ENCODE measurements at regions not wholly inside any gene's neighbourhood (a gene's known extent, or its start where the extent isn't known, plus 50 kb on each side); places are given as distances from the start of the nearest gene placed in this dataset.

DNA sequence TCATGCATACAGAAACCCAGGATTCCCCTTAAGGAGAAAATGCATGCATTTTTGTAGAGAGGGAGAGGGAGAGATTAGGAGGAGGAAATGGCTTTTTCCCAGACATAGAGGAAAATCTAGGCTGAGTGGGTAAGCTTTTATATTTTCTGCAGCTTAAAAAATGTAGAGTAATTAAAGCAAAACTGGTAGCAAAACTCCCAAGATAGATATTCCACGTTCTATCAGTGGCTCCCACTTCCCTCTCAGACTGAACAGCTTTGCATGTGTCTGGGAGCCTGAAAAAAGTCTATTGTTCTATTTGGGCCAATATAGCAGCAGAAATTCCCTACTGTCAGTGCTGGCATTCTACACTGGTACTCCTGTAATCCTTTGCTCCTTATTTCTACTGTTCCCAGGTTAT, 110.8 kb upstream of the CADPS start:
- TF ChIP-seq, protein P1, sequence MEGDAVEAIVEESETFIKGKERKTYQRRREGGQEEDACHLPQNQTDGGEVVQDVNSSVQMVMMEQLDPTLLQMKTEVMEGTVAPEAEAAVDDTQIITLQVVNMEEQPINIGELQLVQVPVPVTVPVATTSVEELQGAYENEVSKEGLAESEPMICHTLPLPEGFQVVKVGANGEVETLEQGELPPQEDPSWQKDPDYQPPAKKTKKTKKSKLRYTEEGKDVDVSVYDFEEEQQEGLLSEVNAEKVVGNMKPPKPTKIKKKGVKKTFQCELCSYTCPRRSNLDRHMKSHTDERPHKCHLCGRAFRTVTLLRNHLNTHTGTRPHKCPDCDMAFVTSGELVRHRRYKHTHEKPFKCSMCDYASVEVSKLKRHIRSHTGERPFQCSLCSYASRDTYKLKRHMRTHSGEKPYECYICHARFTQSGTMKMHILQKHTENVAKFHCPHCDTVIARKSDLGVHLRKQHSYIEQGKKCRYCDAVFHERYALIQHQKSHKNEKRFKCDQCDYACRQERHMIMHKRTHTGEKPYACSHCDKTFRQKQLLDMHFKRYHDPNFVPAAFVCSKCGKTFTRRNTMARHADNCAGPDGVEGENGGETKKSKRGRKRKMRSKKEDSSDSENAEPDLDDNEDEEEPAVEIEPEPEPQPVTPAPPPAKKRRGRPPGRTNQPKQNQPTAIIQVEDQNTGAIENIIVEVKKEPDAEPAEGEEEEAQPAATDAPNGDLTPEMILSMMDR (conservative IDR thresholded peaks at IDR 0.05; ENCODE audit: low read length) = no peak
- no peak for TF ChIP-seq EZH2phosphoT487 (IDR thresholded peaks at IDR 0.05; ENCODE audit: borderline replicate concordance, low read depth, low read length)
